ENCODE measurements at regions not wholly inside any gene's neighbourhood (a gene's known extent, or its start where the extent isn't known, plus 50 kb on each side); places are given as distances from the start of the nearest gene placed in this dataset.

DNA sequence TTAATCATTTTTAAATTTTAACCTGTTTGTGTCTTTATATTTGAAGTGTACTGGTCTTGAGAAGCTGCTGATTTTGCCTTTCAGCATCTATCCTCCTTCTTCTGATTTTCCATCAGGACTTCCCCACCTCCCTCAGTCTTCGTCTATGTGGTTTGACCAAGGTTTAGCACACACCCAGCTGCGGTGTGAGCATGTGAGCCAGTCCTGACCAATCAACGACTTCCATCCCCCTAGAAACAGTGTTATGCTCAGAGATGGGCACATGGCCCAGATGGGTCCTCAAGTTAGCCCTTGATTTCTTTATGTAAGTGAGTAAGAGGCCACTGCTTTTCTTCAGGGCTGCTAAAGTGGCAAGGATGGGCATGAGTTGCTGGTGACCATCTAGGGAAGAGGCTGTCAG lies 190.8 kb downstream of the MATN1 start:
- Mint-ChIP-seq H3K4me3 (no peak overlapping the region), H3K9me3 (no peaks in the 10 kb centered on the region), H3K27ac (no peak overlapping the region), H3K4me1 (ENCODE audit: low read depth) (peaks cover 3% of the 10 kb centered on the region), H3K27me3 (ENCODE audit: insufficient read depth) (peaks cover 12% of the 10 kb centered on the region), H3K36me3 (ENCODE audit: low read depth) (no peaks in the 10 kb centered on the region)
- DNase-seq, result no peak
- no peak for TF ChIP-seq CTCF (IDR thresholded peaks at IDR 0.05)

DNA sequence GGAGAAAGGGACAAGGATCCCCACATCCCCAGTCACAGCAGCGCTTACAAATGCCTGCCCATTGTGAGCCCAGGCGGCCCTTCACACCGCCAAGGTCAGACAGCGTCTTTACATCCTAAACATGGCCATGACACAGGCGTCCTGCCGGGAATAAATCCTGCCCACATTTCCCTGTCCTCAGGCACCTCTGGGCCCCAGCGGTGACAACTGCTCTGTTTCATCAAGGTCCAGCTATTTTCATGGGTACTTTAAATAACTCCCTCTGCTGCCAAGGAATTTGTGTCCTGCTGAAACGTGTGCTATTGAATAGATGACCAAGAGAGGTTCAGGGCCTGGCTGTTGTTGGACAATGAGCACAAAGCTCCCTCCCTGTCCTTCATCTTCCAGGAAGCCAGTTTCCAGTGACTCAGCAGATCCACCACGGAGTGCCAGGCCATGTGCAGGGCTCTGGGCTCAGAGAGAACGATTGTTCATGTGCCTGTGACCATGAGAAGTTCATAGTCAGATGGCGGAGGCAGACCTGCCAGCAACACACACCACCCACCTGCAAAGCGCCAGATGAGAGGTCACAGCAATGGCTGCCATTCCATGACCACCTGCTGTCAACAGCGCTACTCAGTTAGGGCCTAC lies 195.8 kb downstream of the MATN1 start:
- H3K9me3 Mint-ChIP-seq, result no peaks in the 10 kb centered on the region
- no peak overlapping the region for H3K27ac Mint-ChIP-seq
- H3K4me3 Mint-ChIP-seq, result no peak overlapping the region
- DNase-seq, result peak; percentile 4
- no peak for TF ChIP-seq CTCF (IDR thresholded peaks at IDR 0.05)
- H3K27me3 Mint-ChIP-seq (ENCODE audit: insufficient read depth), result peaks cover 8% of the 10 kb centered on the region
- peaks cover 42% of the 10 kb centered on the region for H3K4me1 Mint-ChIP-seq (ENCODE audit: low read depth)
- H3K36me3 Mint-ChIP-seq (ENCODE audit: low read depth), result no peaks in the 10 kb centered on the region

DNA sequence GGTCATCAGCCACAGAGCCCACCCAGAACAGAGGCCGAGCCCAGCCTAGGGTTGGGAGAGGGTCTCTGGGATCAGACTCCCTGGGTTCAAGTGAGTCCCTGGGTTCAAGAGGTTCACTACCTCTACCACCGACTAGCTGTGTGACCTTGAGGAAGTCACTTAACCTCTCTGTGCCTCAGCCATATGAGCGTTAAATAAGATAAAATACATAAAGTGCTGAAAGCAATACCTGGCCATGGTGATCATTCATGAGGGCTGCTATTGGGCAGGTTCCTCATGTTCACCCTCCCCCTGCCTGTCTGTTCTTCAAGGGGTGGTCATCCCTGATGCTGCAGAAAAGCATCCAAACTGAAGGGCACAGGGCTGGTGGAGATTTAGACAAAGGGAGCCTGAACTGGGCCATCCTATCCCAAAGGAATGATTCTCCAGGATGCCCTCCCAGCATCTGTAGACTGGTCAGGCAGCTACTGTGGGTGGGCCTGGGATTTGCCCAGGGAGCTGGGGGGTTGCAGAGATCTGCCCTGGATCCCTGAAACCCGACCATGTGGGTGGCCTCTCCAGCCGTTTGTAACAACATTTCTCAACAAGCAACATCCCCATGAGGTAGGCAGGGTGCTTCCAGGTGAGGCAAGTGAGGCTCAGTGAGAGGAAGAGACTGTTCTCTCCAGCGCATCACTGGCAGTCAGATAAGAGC lies 196.6 kb downstream of the MATN1 start:
- H3K4me3 Mint-ChIP-seq, result no peak overlapping the region
- H3K4me1 Mint-ChIP-seq (ENCODE audit: low read depth), result peaks cover 51% of the 10 kb centered on the region
- H3K9me3 Mint-ChIP-seq, result no peaks in the 10 kb centered on the region
- no peak for DNase-seq
- no peak overlapping the region for H3K27ac Mint-ChIP-seq
- TF ChIP-seq CTCF (IDR thresholded peaks at IDR 0.05), result no peak
- H3K27me3 Mint-ChIP-seq (ENCODE audit: insufficient read depth), result peaks cover 7% of the 10 kb centered on the region
- no peaks in the 10 kb centered on the region for H3K36me3 Mint-ChIP-seq (ENCODE audit: low read depth)

DNA sequence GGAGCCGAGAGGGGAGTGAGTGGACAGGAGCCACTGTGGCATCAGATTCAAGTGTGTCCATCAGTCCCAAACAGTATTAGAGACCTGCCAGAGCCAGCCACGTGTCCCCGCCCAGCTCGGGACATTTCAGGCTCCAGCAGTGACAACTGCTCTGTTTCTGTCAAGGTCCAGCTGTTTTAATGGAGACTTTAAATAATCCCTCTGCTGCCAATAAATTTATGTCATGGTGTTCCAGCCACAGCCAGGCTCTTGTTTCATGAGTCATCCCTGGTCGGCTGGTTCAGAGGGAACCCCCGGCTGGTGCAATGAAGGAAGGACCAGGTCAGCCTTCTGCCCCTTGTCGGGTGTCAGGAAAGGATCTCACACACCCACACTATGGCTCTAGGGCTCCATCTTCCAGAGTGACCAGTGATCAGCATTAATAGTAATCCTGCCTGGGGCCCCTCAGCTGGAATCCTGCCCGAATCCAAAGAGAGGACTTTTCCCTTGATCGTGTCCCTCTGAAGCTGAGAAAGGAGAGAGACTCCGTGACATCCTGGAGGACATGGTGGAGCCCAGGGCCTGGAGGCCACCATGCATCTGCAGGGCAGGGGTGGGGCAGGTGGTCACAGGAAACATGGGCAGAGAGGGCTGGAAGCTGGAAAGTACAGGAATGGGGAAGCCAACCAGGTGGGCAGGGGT lies 197.3 kb downstream of the MATN1 start:
- DNase-seq, result peak; percentile 73
- no peaks in the 10 kb centered on the region for H3K9me3 Mint-ChIP-seq
- TF ChIP-seq CTCF (IDR thresholded peaks at IDR 0.05), result no peak
- H3K4me3 Mint-ChIP-seq, result no peak overlapping the region; the same call in 1 of the 2 replicates
- H3K27me3 Mint-ChIP-seq (ENCODE audit: insufficient read depth), result peaks cover 7% of the 10 kb centered on the region
- H3K36me3 Mint-ChIP-seq (ENCODE audit: low read depth), result no peaks in the 10 kb centered on the region
- peak overlapping the region; percentile 60 for H3K27ac Mint-ChIP-seq
- H3K4me1 Mint-ChIP-seq (ENCODE audit: low read depth), result peaks cover 58% of the 10 kb centered on the region

- Mint-ChIP-seq H3K4me1 (ENCODE audit: low read depth) (peaks cover 58% of the 10 kb centered on the region), H3K9me3 (no peaks in the 10 kb centered on the region), H3K36me3 (ENCODE audit: low read depth) (no peaks in the 10 kb centered on the region), H3K27ac (no peak overlapping the region; the same call in 1 of the 2 replicates), H3K4me3 (no peak overlapping the region), H3K27me3 (ENCODE audit: insufficient read depth) (peaks cover 7% of the 10 kb centered on the region)
- no peak for TF ChIP-seq CTCF (IDR thresholded peaks at IDR 0.05)
- no peak for DNase-seq
These were observed 197.8 kb downstream of the MATN1 start for GRCh38 chr1:30525631-30525970.

Measured in HFFc6 (cell line).